ENCODE measurements at regions not wholly inside any gene's neighbourhood (a gene's known extent, or its start where the extent isn't known, plus 50 kb on each side); places are given as distances from the start of the nearest gene placed in this dataset.

- TF ChIP-seq GATA2 (IDR thresholded peaks at IDR 0.05; ENCODE audit: low read depth, low read length), result no peak
- no peak for TF ChIP-seq GATA3 (IDR thresholded peaks at IDR 0.05; ENCODE audit: low read depth, low read length)
Measured at GRCh38 chr9:26176628-26177027, 498.4 kb upstream of the TUSC1 start.
